GM21423 (cell line): ENCODE measurements at regions not wholly inside any gene's neighbourhood (a gene's known extent, or its start where the extent isn't known, plus 50 kb on each side); places are given as distances from the start of the nearest gene placed in this dataset.
"Not testable (repeated sequence)": the region's sequence is repeated elsewhere in the genome, so short reads cannot be mapped to it uniquely, and the experiment has no call there.

Experiments
- ATAC-seq: cut with Tn5 transposase; IDR thresholded peaks from one replicate; pipeline ENCODE4 v1.9.1; 2021; ENCODE audit warnings: mild to moderate bottlenecking, moderate library complexity; ENCODE audit not compliant: unreplicated experiment

DNA sequence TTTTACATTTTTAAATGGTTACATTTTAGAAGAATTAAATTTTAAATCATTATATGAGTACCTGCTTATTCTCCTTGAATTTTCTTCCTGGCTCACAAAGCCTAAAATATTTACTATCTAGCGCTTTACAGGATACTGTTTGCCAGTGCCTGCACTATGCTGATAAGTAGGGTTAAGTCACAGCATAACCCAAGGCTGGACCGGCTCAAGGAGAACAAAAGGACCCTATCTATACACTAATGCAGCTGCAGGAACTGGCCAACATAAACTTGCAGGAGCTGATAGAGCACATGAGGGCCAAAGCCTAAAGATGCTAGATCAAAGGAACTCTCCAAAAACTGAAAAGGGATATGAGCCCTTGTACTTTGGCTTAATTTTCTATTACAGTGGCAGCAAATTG is 1086.9 kb upstream of the TMPRSS15 start:
- no peak for ATAC-seq

DNA sequence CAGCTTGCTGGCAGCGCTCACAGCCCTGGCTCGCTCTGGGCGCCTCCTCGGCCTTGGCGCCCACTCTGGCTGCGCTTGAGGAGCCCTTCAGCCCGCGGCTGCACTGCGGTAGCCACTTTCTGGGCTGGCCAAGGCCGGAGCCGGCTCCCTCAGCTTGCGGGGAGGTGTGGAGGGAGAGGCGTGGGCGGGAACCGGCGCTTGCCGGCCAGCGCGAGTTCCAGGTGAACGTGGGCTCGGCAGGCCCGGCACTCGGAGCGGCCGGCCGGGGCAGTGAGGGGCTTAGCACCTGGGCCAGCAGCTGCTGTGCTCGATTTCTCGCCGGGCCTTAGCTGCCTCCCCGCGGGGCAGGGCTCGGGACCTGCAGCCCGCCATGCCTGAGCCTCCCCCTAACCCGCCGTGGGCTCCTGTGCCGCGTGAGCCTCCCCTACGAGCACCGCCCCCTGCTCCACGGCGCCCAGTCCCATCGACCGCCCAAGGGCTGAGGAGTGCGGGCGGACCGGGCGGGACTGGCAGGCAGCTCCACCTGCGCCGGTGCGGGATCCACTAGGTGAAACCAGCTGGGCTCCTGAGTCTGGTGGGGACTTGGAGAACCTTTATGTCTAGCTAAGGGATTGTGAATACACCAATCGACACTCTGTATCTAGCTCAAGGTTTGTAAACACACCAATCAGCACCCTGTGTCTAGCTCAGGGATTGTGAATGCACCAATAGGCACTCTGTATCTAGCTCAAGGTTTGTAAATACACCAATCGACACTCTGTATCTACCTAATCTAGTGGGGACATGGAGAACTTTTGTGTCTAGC is 1090.1 kb upstream of the TMPRSS15 start:
- not testable (repeated sequence) for ATAC-seq

DNA sequence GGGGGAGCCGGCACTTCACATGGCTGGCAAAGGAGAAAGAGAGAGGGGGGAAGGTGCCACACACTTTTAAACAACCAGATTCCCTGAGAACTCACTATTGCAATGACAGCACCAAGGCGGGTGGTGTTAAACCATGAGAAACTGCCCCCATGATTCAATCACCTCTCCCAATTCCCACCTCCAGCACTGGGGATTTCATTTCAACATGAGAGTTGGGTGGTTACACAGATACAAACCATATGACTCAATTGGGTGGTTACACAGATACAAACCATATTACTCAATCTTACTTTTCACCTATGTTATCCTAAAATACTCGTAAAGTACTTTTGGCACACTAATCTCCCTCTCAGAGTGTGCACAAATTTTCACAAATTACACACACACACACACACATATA is 1097.5 kb upstream of the TMPRSS15 start:
- ATAC-seq = no peak

DNA sequence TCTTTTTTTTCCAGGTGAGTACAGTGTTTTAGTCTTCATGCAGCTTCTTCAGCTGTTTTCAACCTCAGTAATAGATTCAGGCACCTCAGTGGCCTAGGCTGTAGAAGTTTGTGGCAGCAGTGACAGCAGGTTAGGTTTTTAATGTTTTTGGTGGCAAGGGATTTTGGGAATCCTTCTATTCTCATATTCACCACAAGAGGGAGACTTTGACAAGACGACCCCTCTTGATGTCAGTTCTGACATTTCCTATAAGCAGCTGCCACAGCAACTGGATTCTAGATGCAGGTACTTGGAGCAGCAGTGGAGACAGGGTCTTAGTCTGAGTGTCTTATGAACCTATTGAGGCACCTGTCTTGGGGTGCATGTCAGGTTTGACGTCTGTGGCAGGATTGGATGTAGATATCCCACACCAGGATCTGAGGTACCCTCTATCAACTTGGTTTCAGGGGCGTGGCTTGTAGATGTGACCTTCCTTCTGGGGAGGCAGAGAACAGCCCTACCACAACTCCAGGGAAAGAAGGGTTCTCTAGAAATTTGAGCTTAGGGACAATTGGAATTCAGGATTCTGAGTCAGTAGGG is 1104.2 kb upstream of the TMPRSS15 start:
- no peak for ATAC-seq

DNA sequence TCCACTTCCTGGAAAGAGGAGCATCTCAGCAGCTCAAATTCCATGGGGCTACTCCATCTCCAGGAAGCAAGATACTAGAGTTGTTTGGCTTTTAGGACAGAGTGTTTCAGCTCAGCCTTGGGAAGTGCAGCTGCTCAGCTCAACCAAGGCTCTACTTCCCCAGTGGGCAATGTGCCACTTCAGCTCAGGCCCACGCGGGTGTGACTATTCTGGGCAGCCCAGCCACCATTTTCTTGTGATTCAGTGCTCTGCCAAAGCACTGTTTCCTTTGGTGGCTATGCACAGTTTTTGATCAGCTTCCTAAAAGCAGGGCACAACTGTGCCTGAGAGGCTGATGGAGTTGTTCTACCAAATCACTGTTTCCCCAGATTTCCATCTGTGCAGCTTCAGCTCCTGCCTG is 1104.9 kb upstream of the TMPRSS15 start:
- no peak for ATAC-seq

DNA sequence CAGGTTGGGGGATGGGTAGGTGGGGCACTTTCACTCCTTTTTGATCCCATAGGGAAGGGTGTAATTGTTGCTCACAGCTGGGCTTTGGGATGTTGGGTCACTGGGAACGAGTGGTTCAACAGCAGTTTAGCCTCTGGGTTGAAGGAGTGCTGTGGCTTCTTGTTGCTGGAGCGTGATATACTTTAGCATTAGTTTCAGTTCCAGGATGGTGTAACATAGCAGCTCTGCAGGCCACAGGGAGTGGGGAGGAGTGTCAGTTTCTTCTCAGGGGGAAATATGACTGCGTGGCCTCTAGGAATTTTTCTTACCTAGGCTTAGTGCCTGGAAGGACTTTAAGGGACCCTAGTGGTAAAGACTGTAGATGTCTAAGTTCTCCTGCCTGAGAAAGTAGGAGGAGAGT is 1105.3 kb upstream of the TMPRSS15 start:
- ATAC-seq = no peak

DNA sequence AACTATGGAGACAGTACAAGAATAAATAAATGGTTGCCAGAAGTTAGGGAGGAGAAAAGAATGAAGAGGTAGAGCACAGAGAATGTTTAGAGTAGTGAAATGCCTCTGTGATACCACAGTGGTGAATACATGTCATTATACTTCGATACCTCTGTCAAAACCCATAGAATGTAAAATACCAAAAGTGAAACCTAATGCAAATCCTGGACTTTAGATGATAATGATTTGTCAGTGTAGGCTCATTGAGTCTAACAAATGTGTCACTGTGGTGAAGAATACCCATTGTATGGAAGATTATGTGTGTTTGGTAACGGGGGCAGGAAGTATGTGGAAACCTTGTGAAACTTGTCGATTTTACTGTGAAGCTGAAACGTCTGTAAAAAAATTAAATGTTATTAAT is 1106.5 kb upstream of the TMPRSS15 start:
- ATAC-seq = no peak

DNA sequence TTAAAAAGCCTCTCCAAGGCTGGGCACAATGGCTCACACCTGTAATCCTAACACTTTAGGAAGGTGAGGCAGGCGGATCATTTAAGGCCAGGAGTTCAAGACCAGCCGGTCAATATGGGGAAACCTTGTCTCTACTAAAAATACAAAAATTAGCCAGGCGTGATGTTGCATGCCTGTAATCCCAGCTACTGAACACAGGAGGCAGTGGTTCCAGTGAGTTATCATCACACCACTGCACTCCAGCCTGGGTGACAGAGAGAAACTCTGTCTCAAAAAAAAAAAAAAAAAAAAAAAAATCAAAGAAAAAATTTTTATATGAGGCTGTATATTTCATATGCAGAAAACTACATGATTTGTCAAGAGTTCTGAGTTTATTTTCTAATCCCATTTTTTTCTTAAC is 1107.1 kb upstream of the TMPRSS15 start:
- ATAC-seq = no peak

DNA sequence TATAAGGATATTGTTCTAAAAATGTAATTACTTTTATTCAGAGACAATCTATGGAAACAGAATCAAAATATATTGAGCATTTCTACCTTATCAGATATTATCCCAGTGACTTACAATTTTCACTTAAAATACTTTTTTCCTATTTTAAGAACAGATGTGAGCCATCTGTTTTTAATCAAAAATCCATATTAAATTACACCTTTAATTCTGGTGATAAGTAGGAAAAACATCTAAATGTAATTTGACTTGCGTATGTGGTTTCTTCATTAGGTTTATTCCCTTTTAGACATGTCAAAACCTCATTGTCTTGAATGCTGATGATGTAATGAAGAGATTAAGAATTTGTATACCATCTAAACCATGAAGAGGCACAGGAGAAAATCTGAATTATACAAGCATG is 1118.8 kb upstream of the TMPRSS15 start:
- ATAC-seq = no peak

DNA sequence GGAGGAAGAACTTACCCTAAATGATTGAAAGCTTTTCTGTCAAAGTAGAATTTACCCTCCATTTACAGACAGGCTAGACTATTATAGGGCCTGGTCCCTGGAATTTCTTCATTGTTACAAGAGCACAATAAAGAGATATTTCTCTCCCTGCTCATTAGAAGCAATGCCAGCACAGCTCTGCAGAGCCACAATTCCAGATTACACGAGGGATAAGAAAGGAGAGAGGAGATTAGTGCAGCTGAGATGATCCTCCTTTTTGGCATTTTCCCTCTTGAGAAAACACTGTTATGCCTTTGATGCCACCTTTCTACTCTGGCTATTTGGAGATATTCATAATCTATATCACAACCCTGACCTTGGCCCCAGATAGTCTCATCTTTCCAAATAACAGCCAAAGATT is 1119.5 kb upstream of the TMPRSS15 start:
- no peak for ATAC-seq

DNA sequence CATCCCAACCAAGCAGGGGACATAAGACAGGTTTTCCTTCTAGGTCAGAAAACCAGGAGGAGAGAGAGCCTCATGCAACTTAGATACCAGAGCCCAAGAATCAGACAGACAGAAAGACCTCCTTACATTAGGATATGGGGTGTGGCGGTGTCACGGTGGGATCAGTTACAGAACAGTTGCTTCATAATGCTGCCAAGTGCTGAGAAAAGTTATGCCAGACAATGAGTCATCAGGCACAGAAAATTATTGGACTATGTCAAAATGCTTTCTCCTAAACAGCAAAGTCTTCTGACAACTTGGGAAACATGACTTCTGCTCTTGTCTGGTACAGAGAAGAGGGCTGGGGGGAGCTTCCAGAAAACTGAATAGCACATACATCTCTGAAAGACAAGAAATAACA is 1120.2 kb upstream of the TMPRSS15 start:
- ATAC-seq = no peak

DNA sequence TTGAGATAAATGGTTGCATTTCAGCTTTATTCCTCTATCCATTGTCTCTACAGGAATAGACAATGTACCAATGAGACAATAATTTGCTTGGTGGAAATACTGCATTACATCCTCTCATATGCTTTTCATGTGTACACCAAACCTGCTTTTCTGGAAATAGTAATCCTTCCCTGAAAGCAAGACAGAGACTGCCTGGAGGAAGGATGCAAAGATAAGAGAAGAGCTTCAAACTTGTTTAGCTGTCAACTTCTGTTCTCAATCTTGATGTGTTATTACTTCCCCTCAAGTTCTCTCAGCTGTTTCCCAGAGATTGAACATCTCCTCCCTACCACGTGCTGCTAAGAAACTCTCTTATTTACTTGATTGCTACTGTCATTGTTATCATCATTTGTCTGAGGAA is 1125.4 kb upstream of the TMPRSS15 start:
- no peak for ATAC-seq

DNA sequence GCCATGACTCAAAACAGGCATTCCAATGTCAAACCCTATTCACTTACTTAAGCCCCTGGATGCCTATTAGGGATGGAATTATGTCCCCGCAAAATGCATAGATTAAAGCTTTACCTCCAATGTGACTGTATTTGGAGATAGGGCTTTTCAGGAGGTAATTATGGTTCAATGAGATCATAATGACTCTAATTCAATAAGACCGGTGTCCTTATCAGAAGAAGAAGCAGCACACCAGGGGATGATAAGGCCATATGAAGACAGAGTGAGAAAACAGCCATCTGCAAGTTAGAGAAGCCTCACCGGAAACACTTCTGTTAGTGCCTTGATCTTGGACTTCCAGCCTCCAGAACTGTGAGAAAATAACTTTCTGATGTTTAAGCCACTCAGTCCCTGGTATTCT is 1131.8 kb upstream of the TMPRSS15 start:
- no peak for ATAC-seq

DNA sequence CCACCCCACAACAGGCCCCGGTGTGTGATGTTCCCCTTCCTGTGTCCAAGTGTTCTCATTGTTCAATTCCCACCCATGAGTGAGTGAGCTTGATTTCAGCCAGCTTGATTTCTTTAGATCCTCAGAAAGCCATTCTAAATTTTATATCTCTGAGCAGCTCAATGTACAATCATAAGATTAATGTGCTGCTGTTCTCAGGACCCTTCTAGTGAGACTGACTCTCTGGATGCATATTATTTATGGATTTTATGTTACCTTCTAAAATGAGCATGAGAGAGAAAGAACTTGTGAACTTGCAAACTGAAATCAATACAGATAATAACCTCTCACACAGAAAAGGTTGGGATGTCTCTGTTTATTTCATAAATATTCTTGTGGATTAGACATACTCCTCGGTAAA is 1133.5 kb upstream of the TMPRSS15 start:
- no peak for ATAC-seq

DNA sequence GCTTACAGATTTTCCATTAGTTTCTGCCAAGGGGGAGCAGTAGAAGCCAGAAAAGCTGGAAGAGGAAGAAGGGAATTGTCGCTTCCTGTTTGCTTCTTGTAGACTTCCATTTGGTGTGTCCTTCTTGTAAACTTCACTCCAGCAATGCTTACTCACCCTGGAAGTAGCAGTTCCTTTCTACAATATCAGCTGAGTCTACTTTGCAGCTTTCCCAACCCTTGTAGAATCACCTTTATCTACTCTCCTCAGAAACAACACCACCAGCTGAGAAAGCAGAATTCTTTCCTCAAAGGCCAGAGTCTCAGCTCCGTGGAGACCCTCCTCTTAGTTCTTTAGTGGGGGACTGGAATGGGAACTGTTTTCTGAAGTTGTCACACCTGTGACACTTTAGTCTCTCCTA is 1136.7 kb upstream of the TMPRSS15 start:
- no peak for ATAC-seq

DNA sequence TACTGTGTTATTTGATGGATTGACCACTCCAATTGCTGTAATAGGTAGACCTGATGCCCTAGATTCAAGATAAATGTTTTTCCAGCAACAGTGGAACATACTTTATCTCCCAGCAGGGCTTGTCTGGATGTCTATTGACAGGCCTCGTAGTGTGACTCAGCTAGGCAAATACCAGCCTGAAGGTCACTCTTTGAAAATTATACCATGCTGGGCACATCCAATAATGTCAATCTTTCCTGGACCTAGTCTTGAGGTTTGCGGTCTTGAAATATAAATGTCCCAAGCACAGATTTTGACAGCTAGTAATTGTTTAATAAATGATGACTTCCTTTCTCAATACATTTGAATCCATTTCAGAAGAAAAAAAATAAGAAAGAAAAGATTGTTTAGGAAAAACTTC is 1138.0 kb upstream of the TMPRSS15 start:
- ATAC-seq = no peak

DNA sequence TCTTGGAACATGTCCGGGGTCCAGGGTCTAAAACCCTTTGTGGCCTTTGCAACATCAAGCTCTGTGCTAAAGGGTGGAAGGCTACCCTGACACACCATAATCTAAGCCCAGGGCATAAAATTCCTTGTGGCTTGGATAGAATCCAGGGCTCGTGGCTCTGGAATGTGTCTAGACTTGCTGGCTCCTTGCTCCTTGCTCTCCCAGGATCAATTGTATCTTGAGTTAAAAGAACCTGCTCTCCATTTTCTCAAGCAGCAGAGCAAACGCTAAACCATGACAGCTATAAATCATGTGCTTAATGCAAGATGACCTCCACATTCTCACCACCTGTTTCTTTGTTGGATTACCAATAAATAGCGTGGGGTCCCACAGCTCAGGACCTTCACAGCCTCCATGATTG is 1140.9 kb upstream of the TMPRSS15 start:
- ATAC-seq = not testable (repeated sequence)

DNA sequence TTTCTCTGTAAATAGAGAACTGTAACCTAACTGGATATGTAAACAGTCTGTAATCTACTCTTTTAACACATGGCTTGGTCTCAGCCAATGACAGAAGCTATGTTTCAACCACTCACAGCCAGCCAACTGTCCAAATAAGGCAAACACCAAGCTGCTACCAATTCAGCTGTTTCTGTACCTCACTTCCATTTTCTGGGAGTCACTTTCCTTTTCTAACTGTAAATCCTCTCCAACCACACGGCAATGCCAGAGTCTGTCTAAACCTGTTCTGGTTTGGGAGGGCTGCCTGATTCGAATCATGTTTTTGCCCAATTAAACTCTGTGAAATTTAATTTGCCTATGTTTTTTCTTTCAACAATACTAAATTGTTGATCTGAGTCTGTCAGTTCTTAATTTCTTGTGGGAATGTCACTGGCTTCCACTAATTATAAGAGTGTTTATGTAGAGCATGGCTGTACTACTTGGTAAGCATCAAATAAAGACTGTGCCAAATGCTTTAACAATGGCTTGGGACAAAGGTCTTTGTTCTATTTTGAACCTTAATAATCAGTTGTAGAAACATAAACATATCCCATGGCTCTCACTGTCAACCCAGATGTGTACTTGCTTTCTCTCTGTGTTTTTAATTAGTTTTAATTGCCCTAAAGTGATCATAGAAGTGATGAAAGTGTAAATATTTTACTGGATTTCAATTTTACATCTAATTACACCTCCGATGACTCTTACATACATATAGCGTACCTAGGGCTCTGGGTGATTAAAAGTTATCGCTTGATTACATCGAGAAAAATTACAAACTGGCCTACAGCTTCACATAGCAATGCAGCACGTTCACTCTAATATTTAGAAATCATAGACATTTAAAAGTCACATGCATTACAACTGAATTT is 1144.6 kb upstream of the TMPRSS15 start:
- no peak for ATAC-seq

DNA sequence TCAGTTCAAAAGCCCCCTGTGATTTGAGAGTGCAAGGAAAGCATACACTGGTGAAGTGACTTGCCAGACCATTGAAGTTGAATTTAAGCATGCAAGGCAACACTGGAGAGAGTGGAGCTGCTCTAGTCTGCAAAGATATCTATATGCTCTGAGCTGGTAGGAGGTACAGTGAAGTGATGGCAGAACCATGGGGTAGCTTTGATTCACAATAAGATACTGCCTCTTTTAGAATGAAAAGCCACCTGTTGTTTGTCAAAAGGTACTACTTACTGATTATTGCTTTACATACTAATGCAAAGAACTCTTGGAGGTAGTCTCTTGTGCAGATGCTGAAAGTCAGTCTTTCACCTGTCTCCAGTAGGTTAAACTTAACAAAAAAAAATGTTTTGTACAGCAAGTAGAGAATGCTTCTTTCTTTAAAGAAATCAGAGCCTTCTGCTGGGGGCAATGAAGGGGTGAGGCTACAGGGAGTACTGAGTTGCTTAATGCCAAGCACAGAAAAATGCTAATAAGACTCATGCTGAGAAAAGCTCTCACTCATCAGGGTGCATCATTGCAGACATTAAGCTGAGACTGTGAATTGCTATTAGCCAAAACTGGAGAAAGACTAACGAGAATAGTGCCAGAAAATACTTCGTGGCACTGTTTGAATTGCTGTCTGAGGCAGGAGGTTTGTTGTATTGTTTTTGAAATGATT is 1150.5 kb upstream of the TMPRSS15 start:
- ATAC-seq = no peak

DNA sequence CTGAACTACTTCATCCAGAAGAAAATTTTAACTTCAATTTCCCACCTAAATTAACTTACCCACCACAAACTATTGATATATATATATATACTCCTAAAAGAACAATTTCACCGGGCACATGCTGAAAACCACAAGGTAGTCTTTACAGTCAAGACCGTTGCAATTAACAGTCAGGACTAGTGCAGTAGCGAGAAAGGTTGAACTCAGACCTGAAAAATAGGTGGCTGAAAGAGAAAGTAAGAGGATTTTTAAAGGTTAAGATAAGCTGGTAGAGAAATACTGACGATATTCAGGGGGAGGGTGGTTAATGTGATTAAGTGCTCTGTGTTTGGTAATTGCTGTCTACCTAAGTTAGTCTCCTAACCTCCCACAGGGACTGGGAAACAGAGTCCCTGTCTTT is 1153.5 kb upstream of the TMPRSS15 start:
- ATAC-seq = no peak

DNA sequence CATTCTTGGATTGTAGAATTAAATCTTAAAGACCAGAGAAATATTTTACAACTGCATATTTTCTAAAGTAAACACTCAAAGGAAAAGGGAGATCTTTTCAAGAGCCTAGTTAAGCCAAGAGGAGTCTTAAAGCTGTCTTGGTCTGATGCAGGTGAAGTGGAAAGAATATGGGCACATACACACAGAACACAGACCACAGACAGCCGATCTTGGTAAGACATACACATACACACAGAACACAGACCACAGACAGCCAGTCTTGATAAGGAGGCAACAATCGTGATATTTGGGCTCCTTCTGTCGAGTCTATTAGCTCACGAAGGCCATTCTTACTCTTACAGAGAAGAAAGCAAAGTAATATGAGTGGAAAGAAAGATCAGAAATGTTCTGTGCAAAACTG is 1153.9 kb upstream of the TMPRSS15 start:
- no peak for ATAC-seq
